ENCODE measurements at regions not wholly inside any gene's neighbourhood (a gene's known extent, or its start where the extent isn't known, plus 50 kb on each side); places are given as distances from the start of the nearest gene placed in this dataset.

DNA sequence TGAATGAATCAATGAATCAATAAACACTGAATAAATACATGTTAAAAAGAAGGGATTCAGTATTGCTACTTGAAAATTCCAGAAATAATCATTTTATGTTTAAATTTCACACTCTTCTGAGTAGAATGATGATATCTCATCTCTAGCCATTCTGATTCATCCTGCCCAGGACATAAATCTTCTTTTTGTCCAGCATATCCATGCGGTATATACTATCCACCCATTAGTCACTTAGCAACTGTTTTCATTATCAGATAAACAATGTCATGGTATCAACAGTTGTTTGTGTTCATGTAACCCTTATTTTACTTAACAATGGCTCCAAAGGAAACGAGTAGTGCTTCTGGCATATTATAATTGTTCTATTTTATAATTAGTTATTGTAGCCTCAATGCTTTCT is 432.4 kb upstream of the SMC2 start:
- no peak for DNase-seq
- TF ChIP-seq POLR2A (IDR thresholded peaks at IDR 0.05; ENCODE audit: low read length) = no peak
- TF ChIP-seq GATA1 (IDR thresholded peaks at IDR 0.05; ENCODE audit: low read depth, low read length) = no peak

DNA sequence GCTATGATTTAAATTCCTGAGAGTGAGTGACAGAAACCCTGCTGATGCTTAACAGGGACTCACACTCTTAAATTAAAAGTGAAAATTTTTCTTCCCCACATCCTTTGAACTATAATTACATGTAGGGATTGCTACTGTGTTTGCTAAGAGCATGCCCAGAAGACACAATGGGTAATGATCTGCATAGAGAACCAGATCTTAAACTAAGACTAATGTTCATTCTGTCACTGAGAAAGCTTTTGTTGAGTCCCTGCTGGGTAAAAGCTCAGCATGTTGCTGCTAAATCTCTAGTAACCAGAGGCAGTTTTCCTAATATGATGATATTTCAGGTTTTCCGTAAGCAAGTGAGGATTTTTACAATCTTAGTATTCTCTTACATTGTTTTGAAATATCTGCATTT is 424.8 kb upstream of the SMC2 start:
- no peak for TF ChIP-seq POLR2A (IDR thresholded peaks at IDR 0.05; ENCODE audit: low read length)
- TF ChIP-seq GATA1 (IDR thresholded peaks at IDR 0.05; ENCODE audit: low read depth, low read length) = no peak

DNA sequence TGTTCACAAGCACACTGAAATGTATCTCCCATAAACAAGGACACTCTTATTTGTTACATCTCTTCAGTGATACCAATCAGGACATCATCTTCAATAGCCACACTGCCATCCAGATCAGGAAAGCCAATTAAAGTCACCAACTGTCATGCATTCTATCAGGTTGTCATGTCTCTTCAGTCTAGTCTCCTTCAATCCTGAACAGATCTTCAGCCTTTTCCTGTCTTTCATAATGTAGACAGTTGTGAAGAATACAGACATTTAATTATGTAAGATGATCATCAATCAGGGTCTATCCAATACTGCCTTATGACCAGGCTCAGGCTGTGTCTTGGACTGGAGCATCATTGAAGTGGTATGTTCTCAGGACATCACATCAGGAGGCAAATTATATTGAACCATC is 419.8 kb upstream of the SMC2 start:
- DNase-seq = no peak
- TF ChIP-seq GATA1 (IDR thresholded peaks at IDR 0.05; ENCODE audit: low read depth, low read length) (no peak), POLR2A (IDR thresholded peaks at IDR 0.05; ENCODE audit: low read length) (no peak)

More for the DNA sequence above, 424.8 kb upstream of the SMC2 start:
- DNase-seq = no peak

DNA sequence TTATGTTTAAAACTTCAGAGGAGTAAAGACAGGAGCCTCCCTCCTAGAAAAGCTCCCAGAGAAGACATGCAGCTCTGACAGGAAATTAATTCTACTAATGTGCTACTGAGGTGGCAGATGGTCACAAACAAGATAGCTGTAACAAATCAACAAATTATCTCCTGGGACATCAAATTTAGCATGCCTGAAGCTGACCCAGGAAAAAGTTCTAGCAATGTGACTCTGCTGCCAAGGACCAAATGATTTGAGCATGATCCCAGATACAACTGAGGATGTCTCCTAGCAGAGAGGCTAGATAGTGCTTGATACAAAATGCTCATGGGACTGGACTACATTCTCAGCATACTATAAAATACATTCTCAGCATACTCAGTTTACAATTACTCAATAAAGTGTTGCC is 413.5 kb upstream of the SMC2 start:
- no peak for DNase-seq
- TF ChIP-seq POLR2A (IDR thresholded peaks at IDR 0.05; ENCODE audit: low read length) (no peak), GATA1 (IDR thresholded peaks at IDR 0.05; ENCODE audit: low read depth, low read length) (no peak)

DNA sequence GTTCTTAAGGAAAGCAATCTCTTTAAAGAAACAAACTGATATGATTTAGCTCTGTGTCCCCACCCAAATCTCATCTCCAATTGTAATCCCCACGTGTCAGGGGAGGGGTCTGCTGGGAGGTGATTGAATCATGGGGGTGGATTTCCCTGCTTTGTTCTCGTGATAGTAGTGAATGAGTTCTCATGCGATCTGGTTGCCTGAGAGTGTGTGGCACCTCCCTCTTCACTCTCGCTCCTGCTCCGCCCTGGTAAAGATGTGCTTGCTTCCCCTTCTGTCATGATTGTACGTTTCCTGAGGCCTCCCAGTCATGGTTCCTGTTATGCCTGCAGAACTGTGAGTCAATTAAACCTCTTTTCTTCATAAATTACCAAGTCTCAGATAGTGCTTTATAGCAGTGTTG is 412.7 kb upstream of the SMC2 start:
- no peak for TF ChIP-seq POLR2A (IDR thresholded peaks at IDR 0.05; ENCODE audit: low read length)
- TF ChIP-seq GATA1 (IDR thresholded peaks at IDR 0.05; ENCODE audit: low read depth, low read length) = no peak
- DNase-seq = no peak

DNA sequence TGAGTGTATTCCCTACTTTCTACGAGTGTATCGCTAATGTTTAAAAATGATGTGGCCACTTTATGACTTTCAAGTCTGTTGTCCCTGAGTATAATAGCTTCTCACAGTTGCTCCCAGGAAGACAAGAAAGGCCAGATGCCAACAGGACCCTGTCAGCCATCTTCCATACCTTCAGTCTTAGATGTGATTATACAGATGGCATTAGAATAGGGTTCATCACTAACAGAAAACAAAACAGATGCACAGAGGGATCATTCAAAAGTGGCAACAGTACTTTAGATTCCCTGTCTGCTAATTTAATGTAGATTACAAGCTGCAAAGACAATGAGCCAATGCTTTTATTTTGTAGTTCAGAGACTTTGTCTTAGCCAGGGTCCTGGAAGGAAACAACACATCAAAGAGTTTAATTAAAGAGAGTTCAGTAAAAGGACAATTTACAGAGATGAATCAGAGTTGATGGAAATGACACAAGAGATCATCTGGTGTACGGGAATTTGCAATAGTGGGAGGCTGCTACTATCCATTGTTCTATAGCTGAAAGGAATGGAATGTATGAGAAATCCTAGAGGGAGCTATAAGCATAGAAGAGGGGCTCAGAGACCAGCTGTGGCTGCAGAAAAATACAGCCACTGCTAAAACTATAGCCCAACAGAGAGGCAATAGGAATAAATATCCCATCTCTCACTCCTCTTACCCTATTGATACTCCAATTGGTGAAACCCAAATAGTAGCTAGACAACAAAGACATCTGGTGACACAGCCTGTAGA is 393.7 kb upstream of the SMC2 start:
- no peak for DNase-seq
- no peak for TF ChIP-seq POLR2A (IDR thresholded peaks at IDR 0.05; ENCODE audit: low read length)
- TF ChIP-seq GATA1 (IDR thresholded peaks at IDR 0.05; ENCODE audit: low read depth, low read length) = no peak

DNA sequence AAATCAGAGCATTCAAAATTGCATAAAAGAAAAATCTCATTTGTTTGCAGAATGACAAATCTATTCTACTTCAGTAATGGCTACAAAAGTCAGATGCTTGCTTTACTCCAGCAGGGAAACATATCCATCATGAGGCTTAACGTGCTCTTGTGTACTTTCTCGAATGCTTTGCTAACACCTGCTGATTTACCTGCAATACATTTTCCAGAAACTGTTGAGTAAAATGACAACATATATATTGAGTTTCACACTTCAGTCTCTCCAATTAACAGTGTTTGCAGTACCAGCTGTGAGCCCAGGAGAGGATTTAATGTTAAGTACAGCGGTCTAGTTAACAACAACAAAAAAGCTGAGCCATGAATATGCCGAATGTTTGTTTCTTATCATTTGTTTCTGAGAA is 391.5 kb upstream of the SMC2 start:
- TF ChIP-seq POLR2A (IDR thresholded peaks at IDR 0.05; ENCODE audit: low read length) (no peak), GATA1 (IDR thresholded peaks at IDR 0.05; ENCODE audit: low read depth, low read length) (no peak)
- DNase-seq = no peak

DNA sequence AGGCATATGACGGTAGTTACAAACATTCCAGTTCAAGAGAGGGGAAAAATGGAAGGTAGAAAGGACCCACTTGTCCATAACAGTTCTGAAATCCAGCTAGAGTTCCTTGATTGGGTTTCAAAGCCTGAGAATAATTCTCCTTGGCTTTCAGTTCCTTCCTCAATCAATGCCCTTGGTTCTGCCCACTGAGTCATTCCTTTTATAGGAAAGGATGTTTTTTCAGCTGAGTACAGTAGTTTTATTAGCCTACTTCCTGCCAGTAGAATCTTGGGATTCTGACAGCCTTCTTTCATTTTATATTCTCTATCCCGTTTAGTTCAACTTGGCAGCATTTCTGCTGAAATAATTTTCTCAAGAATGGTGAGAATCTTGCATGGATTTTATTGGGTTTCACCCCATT is 386.9 kb upstream of the SMC2 start:
- TF ChIP-seq GATA1 (IDR thresholded peaks at IDR 0.05; ENCODE audit: low read depth, low read length) (no peak), POLR2A (IDR thresholded peaks at IDR 0.05; ENCODE audit: low read length) (no peak)
- no peak for DNase-seq

DNA sequence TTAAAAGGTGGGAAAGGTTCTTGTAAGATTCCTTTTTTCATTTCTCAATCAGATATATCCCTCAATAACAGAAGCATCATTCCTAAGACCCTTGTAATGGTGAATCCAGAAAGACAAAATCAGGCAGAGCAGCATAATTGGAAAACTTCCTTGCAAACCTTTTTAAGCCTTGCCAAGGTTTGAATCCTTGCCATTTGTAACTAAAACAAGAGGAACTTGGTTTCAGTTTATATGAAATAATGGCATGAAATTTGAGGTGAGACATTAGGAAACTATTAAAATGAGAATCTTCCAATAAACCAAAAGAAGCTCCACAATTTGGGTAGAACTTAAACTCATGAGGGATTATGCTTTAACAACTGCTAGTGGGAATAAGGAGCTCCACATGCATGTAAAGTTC is 384.7 kb upstream of the SMC2 start:
- TF ChIP-seq POLR2A (IDR thresholded peaks at IDR 0.05; ENCODE audit: low read length) = no peak
- DNase-seq = no peak

DNA sequence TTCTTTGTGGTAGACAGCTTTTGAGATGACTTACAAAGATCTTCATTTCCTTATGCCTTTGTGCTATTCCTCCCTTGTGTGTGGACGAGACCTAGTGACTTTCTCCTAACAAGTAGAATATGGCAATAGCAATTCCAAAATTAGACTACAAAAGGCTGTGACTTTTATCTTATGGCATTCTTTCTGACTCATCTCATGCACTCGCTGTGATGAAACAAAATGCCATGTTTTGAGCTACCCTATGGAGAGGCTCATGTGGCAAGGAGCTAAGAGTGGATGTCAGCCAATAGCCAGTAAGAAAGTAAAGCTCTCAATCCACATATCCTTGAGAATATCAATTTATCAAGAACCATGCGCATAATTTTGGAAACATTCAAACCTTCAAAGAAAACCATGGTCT is 380.5 kb upstream of the SMC2 start:
- DNase-seq = no peak
- TF ChIP-seq GATA1 (IDR thresholded peaks at IDR 0.05; ENCODE audit: low read depth, low read length) (no peak), POLR2A (IDR thresholded peaks at IDR 0.05; ENCODE audit: low read length) (no peak)

DNA sequence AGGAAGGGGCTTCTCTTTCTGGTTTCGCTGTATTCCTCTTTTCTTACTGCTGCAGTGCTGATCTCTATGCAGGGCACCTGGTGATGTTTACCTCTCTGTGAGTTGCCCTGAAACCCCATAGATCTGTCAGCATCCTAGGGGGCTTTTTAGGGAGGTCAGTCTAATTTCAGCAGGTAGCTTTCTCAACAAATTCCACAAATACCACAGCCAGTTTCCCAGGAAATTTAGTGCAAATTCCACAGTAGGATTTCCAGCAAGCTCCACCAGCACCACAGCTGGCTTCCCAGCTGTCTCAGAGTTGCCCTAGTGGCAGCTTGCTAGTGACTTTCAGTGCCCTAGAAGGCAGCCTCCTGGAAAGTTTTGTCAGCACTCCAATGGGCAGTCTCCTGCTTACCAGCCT is 379.1 kb upstream of the SMC2 start:
- TF ChIP-seq POLR2A (IDR thresholded peaks at IDR 0.05; ENCODE audit: low read length) = no peak
- TF ChIP-seq GATA1 (IDR thresholded peaks at IDR 0.05; ENCODE audit: low read depth, low read length) = no peak

DNA sequence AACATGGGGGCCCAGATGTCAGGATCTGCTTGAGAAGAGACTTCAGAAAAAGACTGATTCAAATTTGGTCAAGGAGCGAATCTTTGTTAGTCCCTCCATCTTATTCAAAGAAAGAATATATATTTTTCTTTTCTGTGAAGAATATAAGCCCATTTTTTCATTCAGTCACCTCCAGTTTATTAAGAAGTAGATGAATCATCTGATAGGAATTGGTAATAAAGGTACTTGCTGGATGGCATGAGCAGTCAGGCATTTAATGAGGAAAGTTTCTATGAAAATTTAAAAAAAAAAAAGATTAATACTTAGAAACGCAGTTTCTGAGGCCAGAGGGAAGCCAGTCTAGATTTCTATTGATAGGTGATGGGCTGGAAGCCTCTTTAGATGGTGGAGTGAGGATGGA is 373.1 kb upstream of the SMC2 start:
- DNase-seq = no peak

More for the DNA sequence above, 379.1 kb upstream of the SMC2 start:
- no peak for DNase-seq

DNA sequence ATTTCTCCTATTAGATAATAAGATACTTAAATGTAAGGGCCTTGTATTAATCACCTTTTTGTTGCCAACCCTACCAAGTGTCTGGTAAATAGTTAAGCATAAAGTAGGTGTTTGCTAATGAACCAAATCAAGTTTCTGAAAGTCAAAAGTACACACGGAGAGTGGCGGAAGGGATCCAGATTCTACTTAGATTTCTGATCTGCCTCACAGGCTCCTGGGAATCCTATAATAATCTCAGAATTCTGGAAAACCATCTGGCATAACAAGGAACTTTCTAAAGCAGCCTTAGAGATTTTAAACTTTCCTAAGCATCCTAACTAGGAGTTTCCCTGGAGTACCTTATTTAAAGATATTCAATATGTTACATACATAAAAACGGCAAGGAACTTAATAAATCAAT is 363.2 kb upstream of the SMC2 start:
- TF ChIP-seq POLR2A (IDR thresholded peaks at IDR 0.05; ENCODE audit: low read length) (no peak), GATA1 (IDR thresholded peaks at IDR 0.05; ENCODE audit: low read depth, low read length) (no peak)
- no peak for DNase-seq

More for the DNA sequence above, 373.1 kb upstream of the SMC2 start:
- TF ChIP-seq POLR2A (IDR thresholded peaks at IDR 0.05; ENCODE audit: low read length) (no peak), GATA1 (IDR thresholded peaks at IDR 0.05; ENCODE audit: low read depth, low read length) (no peak)

DNA sequence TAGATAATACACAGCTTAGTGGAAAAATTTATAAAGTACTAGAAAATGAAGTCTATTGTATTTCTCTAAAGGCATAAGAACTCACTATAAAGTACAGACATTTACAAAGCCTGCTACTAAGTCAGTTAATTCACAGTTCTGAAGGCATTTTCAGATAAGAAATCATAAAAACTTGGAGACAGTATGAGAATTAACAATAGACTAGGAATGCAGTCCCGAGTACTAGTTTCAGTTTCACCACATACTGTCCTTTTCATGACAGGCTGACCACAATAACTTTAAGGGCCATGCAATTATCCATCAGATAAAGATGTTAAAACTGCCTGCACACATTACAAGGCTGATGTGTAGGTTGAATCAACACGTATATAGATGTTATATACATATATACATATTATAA is 362.6 kb upstream of the SMC2 start:
- TF ChIP-seq GATA1 (IDR thresholded peaks at IDR 0.05; ENCODE audit: low read depth, low read length) = no peak
- no peak for TF ChIP-seq POLR2A (IDR thresholded peaks at IDR 0.05; ENCODE audit: low read length)
- no peak for DNase-seq

DNA sequence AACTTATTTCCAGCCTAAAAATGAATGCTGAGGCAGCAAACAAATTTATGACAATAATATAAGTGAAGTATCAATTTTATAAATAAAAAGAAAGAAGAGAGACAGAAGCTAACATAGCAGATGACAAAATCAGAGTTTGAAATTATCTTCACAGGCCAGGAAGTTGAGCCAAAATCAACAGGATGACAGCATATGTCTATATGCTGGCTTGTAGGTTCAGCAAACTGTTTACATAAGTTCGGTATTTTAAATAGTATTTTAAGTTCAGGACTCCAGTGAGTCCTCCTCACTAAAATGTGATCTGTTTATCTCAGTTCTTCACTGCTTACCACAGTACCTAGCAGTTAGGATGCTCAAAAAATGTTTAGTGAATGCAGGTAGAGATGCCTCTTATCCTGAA is 359.6 kb upstream of the SMC2 start:
- TF ChIP-seq POLR2A (IDR thresholded peaks at IDR 0.05; ENCODE audit: low read length) (no peak), GATA1 (IDR thresholded peaks at IDR 0.05; ENCODE audit: low read depth, low read length) (no peak)
- DNase-seq = no peak

DNA sequence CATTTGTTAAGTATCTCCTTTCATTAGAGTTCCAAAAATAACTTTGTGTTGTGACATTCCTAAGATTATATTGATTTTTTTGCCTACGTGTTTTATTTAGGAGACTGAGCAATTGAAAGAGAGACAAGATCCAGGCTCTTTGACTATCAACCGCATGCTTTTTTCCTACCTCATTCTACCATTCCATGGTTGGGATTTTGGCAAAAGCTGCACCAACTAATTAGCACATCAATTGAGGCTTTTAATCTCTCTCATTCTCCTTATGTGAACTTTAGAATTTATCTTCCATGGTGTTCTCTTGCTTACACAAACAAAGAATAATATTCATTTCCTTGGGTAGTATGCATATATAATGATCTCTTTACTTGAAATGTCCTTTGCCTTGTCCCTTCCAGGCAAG is 338.7 kb upstream of the SMC2 start:
- TF ChIP-seq GATA1 (IDR thresholded peaks at IDR 0.05; ENCODE audit: low read depth, low read length) (no peak), POLR2A (IDR thresholded peaks at IDR 0.05; ENCODE audit: low read length) (no peak)
- no peak for DNase-seq

All from erythroblast (primary cell).